ENCODE measurements at regions not wholly inside any gene's neighbourhood (a gene's known extent, or its start where the extent isn't known, plus 50 kb on each side); places are given as distances from the start of the nearest gene placed in this dataset.
A peak's percentile ranks its signal among the peaks of the same experiment; 100 is the strongest.

DNA sequence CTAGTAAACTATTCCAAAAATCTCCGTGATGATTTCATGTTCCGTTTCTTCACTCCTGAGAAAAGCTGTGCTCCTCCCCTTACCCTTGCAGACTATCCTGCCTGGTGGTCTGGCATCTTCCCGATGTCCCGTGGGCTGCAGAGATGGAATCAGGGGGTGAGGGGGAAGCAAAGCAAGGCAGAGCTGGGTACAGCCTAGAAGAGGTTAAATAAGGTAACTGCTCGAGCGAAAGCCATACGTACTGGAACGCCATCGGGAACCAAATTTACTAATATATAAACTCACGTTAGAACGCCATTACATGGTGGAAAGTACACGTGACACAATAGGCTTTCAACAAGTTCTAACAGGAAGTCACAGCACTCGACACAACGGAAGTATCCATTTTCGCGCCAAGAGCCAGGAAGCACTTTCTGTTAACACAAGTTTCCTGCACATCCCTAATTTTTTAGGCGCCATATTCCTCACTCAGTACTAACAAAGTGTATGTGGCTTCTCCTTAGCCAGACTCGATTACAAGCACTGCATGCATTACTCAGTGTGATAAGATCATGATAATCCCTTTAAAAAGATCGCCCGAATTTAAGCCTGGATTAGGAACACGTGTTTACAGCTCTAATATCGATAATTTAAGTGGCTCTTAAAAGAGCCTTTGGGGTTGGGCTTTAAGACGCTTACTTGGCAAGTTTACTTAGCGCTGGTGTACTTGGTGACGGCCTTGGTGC is 101.6 kb upstream of the PRSS16 start (continued):
- no peak for TF ChIP-seq ASH2L (IDR thresholded peaks at IDR 0.05; ENCODE audit: borderline replicate concordance, low read depth)
- TF ChIP-seq KDM1A (IDR thresholded peaks at IDR 0.05; ENCODE audit: borderline replicate concordance): no peak
- TF ChIP-seq CEBPB (IDR thresholded peaks at IDR 0.05; ENCODE audit: borderline replicate concordance in 1 of 2, low read depth in 2 of 2, low read length in 2 of 2): no peak
- TF ChIP-seq FOXK2 (IDR thresholded peaks at IDR 0.05): no peak
- TF ChIP-seq POLR2AphosphoS2 (IDR thresholded peaks at IDR 0.05; ENCODE audit: low read depth, low read length): peak; percentile 92; the same call in 1 of the 2 replicates
- TF ChIP-seq GABPA (IDR thresholded peaks at IDR 0.05; ENCODE audit: low read depth): peak; percentile 87
- TF ChIP-seq, protein P1, sequence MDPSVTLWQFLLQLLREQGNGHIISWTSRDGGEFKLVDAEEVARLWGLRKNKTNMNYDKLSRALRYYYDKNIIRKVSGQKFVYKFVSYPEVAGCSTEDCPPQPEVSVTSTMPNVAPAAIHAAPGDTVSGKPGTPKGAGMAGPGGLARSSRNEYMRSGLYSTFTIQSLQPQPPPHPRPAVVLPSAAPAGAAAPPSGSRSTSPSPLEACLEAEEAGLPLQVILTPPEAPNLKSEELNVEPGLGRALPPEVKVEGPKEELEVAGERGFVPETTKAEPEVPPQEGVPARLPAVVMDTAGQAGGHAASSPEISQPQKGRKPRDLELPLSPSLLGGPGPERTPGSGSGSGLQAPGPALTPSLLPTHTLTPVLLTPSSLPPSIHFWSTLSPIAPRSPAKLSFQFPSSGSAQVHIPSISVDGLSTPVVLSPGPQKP (IDR thresholded peaks at IDR 0.05; ENCODE audit: low read depth, low read length): peak; percentile 56; the same call in 1 of the 2 replicates
- TF ChIP-seq IRF4 (IDR thresholded peaks at IDR 0.05; ENCODE audit: low read depth, low read length): 0 out of 2 replicates have a peak, but pooled peaks have one; percentile 19
- peak; percentile 13; the same call in 1 of the 2 replicates for TF ChIP-seq ATF7 (IDR thresholded peaks at IDR 0.05; ENCODE audit: low read depth)
- TF ChIP-seq, protein P2, sequence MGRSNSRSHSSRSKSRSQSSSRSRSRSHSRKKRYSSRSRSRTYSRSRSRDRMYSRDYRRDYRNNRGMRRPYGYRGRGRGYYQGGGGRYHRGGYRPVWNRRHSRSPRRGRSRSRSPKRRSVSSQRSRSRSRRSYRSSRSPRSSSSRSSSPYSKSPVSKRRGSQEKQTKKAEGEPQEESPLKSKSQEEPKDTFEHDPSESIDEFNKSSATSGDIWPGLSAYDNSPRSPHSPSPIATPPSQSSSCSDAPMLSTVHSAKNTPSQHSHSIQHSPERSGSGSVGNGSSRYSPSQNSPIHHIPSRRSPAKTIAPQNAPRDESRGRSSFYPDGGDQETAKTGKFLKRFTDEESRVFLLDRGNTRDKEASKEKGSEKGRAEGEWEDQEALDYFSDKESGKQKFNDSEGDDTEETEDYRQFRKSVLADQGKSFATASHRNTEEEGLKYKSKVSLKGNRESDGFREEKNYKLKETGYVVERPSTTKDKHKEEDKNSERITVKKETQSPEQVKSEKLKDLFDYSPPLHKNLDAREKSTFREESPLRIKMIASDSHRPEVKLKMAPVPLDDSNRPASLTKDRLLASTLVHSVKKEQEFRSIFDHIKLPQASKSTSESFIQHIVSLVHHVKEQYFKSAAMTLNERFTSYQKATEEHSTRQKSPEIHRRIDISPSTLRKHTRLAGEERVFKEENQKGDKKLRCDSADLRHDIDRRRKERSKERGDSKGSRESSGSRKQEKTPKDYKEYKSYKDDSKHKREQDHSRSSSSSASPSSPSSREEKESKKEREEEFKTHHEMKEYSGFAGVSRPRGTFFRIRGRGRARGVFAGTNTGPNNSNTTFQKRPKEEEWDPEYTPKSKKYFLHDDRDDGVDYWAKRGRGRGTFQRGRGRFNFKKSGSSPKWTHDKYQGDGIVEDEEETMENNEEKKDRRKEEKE (IDR thresholded peaks at IDR 0.05): no peak
- no peak for TF ChIP-seq NRF1 (conservative IDR thresholded peaks at IDR 0.05; ENCODE audit: low read depth, low read length)
- TF ChIP-seq TCF7 (IDR thresholded peaks at IDR 0.05; ENCODE audit: borderline replicate concordance): no peak
- peak; percentile 53; the same call in 1 of the 2 replicates for TF ChIP-seq SPI1 (IDR thresholded peaks at IDR 0.05; ENCODE audit: borderline replicate concordance, insufficient read depth, low read depth, low read length)
- 0 out of 2 replicates have a peak, but pooled peaks have one; percentile 2 for TF ChIP-seq CBX5 (IDR thresholded peaks at IDR 0.05; ENCODE audit: low read depth)
- TF ChIP-seq ZBTB33 (IDR thresholded peaks at IDR 0.05): no peak
- TF ChIP-seq IKZF1 (conservative IDR thresholded peaks at IDR 0.05): peak; percentile 80
- no peak for TF ChIP-seq NBN (IDR thresholded peaks at IDR 0.05)
- TF ChIP-seq CREB1 (IDR thresholded peaks at IDR 0.05; ENCODE audit: low read depth): no peak
- no peak for TF ChIP-seq EZH2 (IDR thresholded peaks at IDR 0.05; ENCODE audit: borderline replicate concordance, control insufficient read depth, low read depth, low read length)
- TF ChIP-seq, protein P3, sequence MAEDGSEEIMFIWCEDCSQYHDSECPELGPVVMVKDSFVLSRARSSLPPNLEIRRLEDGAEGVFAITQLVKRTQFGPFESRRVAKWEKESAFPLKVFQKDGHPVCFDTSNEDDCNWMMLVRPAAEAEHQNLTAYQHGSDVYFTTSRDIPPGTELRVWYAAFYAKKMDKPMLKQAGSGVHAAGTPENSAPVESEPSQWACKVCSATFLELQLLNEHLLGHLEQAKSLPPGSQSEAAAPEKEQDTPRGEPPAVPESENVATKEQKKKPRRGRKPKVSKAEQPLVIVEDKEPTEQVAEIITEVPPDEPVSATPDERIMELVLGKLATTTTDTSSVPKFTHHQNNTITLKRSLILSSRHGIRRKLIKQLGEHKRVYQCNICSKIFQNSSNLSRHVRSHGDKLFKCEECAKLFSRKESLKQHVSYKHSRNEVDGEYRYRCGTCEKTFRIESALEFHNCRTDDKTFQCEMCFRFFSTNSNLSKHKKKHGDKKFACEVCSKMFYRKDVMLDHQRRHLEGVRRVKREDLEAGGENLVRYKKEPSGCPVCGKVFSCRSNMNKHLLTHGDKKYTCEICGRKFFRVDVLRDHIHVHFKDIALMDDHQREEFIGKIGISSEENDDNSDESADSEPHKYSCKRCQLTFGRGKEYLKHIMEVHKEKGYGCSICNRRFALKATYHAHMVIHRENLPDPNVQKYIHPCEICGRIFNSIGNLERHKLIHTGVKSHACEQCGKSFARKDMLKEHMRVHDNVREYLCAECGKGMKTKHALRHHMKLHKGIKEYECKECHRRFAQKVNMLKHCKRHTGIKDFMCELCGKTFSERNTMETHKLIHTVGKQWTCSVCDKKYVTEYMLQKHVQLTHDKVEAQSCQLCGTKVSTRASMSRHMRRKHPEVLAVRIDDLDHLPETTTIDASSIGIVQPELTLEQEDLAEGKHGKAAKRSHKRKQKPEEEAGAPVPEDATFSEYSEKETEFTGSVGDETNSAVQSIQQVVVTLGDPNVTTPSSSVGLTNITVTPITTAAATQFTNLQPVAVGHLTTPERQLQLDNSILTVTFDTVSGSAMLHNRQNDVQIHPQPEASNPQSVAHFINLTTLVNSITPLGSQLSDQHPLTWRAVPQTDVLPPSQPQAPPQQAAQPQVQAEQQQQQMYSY (CRISPR knock-in tag; IDR thresholded peaks at IDR 0.05): peak; percentile 90
- no peak for TF ChIP-seq PAX8 (IDR thresholded peaks at IDR 0.05)
